ENCODE measurements at regions not wholly inside any gene's neighbourhood (a gene's known extent, or its start where the extent isn't known, plus 50 kb on each side); places are given as distances from the start of the nearest gene placed in this dataset.
A peak's percentile ranks its signal among the peaks of the same experiment; 100 is the strongest.

- Histone ChIP-seq H3K4me1 (ENCODE audit: control insufficient read depth in 2 of 3, insufficient read depth in 2 of 3, low read depth in 1 of 3, low read length in 3 of 3) (no peaks in the 10 kb centered on the region), H3K9me3 (ENCODE audit: control insufficient read depth in 2 of 3, insufficient read depth in 1 of 3, low read length in 3 of 3) (no peaks in the 10 kb centered on the region), H3K27me3 (ENCODE audit: control insufficient read depth, insufficient read depth, low read length) (no peaks in the 10 kb centered on the region), H3K9ac (ENCODE audit: low read length in 3 of 3) (no peak overlapping the region), H3K36me3 (ENCODE audit: control insufficient read depth in 2 of 3, insufficient read depth in 3 of 3, low read length in 3 of 3) (no peaks in the 10 kb centered on the region), H3K4me3 (ENCODE audit: low read length in 3 of 3) (no peak overlapping the region), H3K27ac (ENCODE audit: low read depth in 2 of 2, low read length in 2 of 2) (no peak overlapping the region)
- intact Hi-C loops (cut with DNase I) = no loop called here
- DNase-seq = no peak
- no peak for FAIRE-seq
- no peak for TF ChIP-seq CTCF (IDR thresholded peaks at IDR 0.05; ENCODE audit: borderline replicate concordance, extremely low read depth, insufficient read depth)
Observed at GRCh38 chr15:77759896-77760592, 127.3 kb upstream of the LINGO1 start.

GRCh38 chr15:77753939-77754338, 121.2 kb upstream of the LINGO1 start:
- H3K27me3 ChIP-seq (ENCODE audit: control insufficient read depth, insufficient read depth, low read length) = no peaks in the 10 kb centered on the region
- no peak overlapping the region for H3K27ac ChIP-seq (ENCODE audit: low read depth in 2 of 2, low read length in 2 of 2)
- no peaks in the 10 kb centered on the region for H3K9me3 ChIP-seq (ENCODE audit: control insufficient read depth in 2 of 3, insufficient read depth in 1 of 3, low read length in 3 of 3)
- FAIRE-seq (no peak), DNase-seq (no peak)
- no peak for TF ChIP-seq CTCF (IDR thresholded peaks at IDR 0.05; ENCODE audit: borderline replicate concordance, extremely low read depth, insufficient read depth)
- no peak overlapping the region for H3K4me3 ChIP-seq (ENCODE audit: low read length in 3 of 3)
- H3K36me3 ChIP-seq (ENCODE audit: control insufficient read depth in 2 of 3, insufficient read depth in 3 of 3, low read length in 3 of 3) = no peaks in the 10 kb centered on the region
- intact Hi-C loops (cut with DNase I) = no loop called here
- no peaks in the 10 kb centered on the region for H3K4me1 ChIP-seq (ENCODE audit: control insufficient read depth in 2 of 3, insufficient read depth in 2 of 3, low read depth in 1 of 3, low read length in 3 of 3)
- no peak overlapping the region for H3K9ac ChIP-seq (ENCODE audit: low read length in 3 of 3)

GRCh38 chr15:77753281-77753873, 120.7 kb upstream of the LINGO1 start:
- DNase-seq (peak in 4 of 5 donors; percentile 66 to 85 (median 80)), FAIRE-seq (no peak)
- intact Hi-C loops (cut with DNase I) = no loop called here

More at GRCh38 chr15:77753281-77753873, 120.7 kb upstream of the LINGO1 start:
- Histone ChIP-seq H3K9me3 (ENCODE audit: control insufficient read depth in 2 of 3, insufficient read depth in 1 of 3, low read length in 3 of 3) (no peaks in the 10 kb centered on the region), H3K9ac (ENCODE audit: low read length in 3 of 3) (no peak overlapping the region), H3K27ac (ENCODE audit: low read depth in 2 of 2, low read length in 2 of 2) (no peak overlapping the region), H3K4me3 (ENCODE audit: low read length in 3 of 3) (no peak overlapping the region), H3K27me3 (ENCODE audit: control insufficient read depth, insufficient read depth, low read length) (no peaks in the 10 kb centered on the region), H3K36me3 (ENCODE audit: control insufficient read depth in 2 of 3, insufficient read depth in 3 of 3, low read length in 3 of 3) (no peaks in the 10 kb centered on the region), H3K4me1 (ENCODE audit: control insufficient read depth in 2 of 3, insufficient read depth in 2 of 3, low read depth in 1 of 3, low read length in 3 of 3) (no peaks in the 10 kb centered on the region)
- TF ChIP-seq CTCF (IDR thresholded peaks at IDR 0.05; ENCODE audit: borderline replicate concordance, extremely low read depth, insufficient read depth) = no peak

Measured in kidney (tissue), 13 donors.